Stimulated activated CD4-positive, alpha-beta T cell treated with anti-CD3 and anti-CD28 coated beads, Interleukin-12 subunit alpha, Interleukin-12 subunit beta, amount 100 ng/mL, for 4 hours (primary cell): ENCODE measurements at regions not wholly inside any gene's neighbourhood (a gene's known extent, or its start where the extent isn't known, plus 50 kb on each side); places are given as distances from the start of the nearest gene placed in this dataset.
"Not testable (repeated sequence)": the region's sequence is repeated elsewhere in the genome, so short reads cannot be mapped to it uniquely, and the experiment has no call there.

Source experiments
- DNase-seq: peaks from one replicate; pipeline ENCODE4 v3.0.0-alpha.2; 2020

DNA sequence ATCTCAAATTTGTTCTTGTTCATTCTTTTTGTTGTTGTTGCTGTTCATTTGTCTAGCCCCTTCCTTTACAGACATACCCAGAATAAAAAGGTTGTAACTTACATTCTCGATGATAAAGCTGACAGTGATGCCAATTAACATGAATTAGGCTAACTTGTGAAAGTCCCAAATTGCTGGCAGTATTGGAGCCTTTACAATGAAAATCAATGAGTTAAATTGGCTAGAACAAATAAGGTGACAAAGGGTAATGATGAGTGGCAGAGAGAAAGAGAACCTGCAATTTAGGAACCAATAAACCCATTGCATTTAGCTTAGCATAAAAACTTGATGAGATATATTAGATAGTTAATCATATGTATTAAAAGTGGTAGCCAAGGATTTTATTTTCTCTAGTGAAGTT, 521.0 kb downstream of the ADCYAP1 start:
- no peak for DNase-seq

DNA sequence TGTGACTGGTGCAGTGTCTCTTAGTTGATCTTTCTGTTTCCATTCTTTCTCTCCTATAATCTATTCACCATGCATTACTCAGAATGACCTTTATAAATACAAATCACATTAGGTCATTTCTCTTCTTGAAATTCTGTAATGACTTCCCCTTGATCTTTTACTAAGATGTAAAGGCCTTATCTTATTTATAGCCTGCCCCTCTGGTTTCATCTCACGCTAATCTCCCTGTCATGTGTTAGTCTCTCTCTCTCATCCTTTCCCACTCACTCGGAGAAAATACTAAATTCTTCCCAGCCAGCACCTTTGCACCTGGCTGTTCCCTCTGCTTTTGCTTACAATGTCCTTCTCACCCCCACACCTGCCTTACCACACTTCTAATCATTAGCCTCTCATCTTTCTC, 530.8 kb downstream of the ADCYAP1 start:
- DNase-seq: no peak

DNA sequence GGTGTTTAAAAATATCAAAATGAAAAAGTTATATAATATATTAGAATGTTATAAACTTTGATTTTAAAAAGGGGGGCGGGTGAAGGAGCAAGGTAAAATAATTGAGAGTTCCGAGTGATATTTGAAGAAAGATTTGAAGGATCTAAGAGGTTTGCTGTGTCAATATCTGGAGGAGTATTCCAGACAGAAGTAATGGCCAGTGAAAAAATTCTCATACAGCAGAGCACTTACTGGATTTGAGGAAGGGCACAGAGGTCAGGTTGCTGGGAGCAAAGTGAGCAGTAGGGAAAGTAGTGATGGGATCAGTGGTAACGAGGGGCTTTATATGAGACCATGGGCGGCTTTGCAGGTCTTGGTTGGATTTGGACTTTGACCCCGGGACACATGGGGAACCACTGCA, 531.5 kb downstream of the ADCYAP1 start:
- no peak for DNase-seq

DNA sequence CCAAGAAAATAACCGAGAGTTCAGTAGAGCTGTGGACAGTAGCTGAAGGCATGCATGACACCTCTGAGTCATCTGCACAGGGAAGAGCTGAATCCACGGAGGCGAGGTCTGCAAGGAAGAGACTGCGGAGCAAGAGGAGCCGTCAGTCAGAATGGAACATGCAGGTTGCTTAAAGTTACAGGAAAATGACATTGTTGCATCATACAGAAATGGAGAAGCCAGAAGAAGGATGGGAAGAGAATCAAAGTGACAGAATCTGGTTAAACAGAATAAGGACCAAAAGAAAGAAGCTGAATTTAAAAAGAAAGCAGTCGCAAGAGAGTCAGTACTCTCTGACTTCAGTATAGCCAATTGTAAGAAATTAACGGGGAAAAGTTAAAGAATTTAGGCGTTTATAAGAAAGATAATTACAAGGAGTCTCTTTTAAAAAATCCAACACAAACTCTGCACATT, 533.8 kb downstream of the ADCYAP1 start:
- no peak for DNase-seq

DNA sequence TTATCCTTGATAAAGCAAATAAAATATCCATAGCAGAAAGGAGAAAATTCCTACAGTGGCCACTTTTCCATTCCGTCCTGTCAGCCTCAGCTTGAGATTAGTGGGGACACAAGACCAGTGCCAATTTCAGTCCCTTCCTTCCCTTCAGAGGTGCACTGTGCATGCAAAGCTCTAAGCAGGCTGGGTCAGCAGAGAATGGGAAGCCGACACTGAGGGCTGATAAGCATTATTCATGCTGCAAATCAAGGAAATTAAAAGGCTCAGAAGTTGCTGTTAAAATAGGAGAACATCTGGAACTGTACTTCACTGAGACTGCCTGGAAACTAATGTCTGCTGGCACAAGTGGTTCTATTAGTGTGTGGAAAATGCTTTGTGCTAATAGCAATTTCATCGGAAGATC, 534.3 kb downstream of the ADCYAP1 start:
- no peak for DNase-seq

DNA sequence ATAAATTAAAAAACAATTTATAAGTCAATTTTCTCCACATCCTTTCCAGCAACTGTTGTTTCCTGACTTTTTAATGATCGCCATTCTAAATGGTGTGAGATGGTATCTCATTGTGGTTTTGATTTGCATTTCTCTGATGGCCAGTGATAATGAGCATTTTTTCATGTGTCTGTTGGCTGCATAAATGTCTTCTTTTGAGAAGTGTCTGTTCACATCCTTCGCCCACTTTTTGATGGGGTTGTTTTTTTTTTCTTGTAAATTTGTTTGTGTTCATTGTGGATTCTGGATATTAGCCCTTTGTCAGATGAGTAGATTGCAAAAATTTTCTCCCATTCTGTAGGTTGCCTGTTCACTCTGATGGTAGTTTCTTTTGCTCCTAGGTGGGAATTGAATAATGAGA, 539.4 kb downstream of the ADCYAP1 start:
- not testable (repeated sequence) for DNase-seq

DNA sequence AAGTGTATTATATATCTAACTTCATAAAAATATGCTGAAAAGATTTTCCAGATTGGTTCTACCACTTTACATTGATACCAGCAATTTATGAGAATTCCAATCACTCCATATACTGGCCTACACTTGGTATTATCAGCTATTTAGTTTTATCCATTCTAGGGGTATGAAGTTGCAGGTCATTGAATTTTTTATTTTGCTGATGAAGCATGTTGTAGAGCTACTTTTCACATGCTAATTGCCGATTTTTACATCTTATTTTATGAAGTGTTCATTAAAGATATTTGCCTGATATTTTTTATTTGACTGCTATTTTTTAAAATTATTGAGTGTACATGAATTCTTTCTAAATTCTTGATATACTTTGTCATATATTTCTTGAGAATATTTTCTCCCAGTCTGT, 542.1 kb downstream of the ADCYAP1 start:
- no peak for DNase-seq

DNA sequence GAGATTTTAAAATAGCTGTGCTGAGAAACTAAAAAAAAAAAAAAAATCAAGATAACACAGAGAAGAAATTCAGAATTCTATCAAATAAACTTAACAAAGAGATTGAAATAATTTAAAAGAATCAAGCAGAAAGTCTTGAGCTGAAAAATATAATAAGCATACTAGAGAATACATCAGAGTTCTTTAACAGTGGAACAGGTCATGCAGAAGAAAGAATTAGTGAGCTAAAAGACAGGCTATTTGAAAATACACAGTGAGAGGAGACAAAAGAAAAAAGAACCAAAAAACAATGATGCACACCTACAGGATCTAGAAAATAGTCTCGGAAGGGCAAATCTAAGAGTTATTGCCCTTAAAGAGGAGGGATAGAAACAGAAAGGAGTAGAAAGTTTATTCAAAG, 548.1 kb downstream of the ADCYAP1 start:
- no peak for DNase-seq

DNA sequence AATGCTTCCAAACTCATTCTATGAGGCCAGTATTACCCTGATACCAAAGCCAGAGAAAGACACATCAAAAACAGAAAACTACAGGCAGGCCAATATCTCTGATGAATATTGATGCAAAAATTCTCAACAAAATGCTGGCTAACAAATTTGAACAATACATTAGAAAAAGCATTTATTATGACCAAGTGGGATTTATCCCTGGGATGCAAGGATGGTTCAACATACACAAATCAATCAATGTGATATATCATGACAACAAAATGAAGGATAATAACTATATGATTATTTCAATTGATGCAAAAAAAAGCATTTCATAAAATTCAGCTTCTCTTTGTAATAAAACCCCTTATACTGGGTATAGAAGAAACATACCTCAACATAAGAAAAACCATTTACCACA, 550.9 kb downstream of the ADCYAP1 start:
- DNase-seq: no peak

DNA sequence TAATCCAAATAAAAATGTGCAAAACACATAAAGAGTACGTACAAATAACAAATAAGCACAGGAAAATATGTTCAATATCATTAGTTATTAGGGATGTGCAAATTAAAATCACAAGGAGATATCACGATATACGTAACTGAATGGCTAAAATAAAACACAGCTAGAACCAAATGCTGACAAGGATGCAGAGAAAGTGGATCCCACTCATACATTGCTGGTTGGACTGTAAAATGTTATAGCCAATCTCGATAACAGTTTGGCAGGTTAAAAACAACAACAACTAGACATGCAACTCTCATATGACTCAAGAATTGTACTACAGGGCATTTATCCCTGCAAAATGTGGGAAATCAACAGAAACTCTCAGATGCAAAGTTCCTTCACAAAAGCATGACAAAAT, 553.9 kb downstream of the ADCYAP1 start:
- DNase-seq: no peak

DNA sequence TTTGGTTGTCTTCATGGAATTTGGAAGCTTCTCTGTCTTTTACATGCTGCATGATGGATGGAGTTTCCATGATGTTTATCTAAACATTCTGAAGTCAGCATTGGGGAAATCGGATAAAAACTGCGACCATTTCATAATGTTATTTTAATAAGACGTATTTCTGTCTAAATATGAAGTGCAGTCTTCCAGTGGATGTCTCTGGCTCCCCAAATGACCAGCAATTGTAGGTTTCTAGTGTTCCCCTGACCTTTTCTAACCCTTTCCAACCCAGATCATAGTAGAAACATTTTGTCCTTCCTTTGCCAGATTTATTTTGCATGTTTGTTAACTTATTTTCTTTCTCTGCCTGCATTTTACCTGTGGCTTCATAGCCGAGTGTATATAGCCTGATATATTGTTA, 559.3 kb downstream of the ADCYAP1 start:
- DNase-seq: no peak

DNA sequence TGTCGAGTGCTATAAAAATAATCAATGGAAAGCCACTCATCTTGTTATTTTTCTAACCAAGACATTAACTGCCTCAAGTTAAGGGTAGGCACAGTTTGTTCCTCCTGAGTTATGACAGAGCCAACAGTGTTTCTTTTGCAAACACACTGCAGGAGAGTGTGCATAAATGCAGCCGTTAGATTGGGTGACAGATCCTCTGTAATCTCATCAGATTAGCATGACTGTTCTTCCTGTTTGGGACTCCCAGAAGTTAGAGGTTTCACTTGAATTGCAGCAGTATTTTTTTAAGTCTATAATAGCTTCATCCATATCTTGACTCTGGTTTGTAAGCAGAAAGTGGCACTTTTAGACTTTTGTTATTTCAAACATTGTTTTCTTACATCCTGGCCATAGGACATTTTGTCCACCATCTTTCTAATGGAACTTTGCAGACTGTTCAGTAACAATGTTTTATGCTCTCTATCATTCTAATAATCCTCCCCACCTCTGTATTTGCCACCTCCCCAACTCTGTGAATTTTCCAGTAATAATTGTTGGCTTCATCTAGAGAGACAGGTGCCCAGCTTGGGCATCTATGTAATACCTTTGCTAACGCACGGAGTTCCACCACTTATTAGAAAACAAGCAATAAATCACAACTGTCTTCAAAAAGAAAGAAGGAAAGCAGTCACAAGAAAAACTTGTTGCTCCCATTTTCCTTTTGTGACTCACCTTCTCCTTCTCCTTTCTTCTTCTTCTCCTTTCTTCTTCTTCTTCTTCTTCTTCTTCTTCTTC, 560.0 kb downstream of the ADCYAP1 start:
- no peak for DNase-seq

DNA sequence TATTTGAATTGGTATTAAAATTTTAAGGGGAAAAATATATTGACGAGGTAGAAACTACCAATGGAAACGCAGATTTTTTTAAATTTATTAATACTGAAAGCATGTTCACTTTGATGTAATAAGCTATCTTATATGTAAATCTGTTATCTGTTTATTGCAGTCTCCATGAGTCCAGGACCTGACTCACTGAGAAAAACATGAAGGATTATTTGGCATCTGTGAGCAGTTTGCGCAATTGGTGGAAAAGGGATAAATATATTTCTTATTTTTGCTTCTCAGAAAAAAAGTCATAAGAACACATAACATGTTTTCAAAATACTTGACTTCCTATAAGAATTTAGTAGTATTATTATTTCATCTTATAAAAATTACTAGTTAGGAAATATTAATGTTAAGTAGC, 561.4 kb downstream of the ADCYAP1 start:
- DNase-seq: no peak

DNA sequence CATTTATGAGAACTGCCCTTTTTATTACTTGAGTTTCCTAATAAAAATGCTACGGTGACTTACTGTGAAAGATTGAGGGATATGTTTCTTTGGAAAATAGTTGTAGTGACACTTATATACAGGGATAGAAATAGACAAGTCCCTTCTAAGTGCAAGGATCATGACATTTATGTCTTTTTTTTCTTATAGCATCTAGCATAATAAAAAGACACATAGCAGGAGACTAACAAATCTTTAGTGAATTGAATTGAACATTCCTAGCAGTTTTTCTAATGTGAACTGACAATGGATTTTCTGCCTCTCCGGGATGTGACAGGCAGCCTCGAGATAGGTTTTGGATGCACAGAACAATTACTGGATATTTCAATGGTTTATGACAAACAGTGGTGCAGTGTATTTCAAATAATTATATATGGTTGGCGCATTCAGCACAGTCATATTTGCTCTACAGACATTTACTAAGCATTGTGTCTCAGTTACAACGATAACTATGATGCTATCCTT, 562.8 kb downstream of the ADCYAP1 start:
- no peak for DNase-seq

DNA sequence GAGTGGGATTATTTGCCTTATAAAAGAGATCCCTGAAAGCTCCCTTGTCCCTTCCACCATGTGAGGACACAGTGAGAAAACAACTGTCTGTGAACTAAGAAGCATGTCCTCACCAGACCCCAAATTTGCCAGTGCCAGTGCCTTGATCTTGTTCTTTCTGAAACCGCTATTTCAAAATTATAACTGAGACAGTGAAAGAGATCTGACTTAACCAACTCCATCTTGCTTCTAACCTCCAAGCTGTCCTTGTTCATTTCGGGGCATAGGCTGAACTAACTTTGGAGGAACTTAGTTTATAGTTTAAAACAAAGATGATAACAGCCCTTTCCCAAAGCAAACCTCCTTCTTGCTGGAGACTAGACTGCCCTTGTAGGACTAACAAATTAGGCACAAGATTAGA, 563.9 kb downstream of the ADCYAP1 start:
- no peak for DNase-seq

DNA sequence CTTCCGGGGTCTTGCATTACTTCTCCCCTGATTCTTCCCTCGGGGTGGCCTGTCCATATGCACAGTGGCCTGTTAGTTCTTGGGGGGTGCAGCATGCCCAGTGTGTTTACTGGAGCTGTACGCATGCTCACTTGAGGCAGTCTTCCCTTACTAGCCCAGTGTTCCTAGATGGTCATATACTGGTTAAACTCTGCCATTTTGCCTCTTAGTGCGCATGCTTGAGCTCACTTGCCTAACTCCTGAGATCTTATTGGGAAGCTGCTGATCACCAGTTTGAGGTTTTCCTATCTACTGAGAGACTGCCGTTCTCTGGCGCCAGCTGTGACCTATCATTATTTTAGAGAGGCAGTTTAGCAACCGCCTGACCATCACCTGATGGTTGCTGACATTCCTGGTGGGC, 571.2 kb downstream of the ADCYAP1 start:
- DNase-seq: no peak

DNA sequence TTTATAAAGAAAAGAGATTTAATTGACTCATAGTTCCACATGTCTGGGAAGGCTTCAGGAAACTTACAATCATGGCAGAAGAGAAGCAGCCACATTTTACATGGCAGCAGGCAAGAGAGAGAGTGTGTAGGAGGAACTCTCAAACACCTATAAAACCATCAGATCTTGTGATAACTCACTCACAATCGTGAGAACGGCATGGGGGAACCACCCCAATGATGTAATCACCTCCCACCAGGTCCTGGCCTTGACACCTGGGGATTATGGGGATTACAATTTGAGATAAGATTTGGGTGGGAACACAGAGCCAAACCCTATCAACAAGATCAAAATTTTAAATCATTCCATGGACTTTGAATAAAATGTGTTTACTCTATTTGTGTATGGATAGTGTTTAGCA, 575.6 kb downstream of the ADCYAP1 start:
- DNase-seq: no peak

DNA sequence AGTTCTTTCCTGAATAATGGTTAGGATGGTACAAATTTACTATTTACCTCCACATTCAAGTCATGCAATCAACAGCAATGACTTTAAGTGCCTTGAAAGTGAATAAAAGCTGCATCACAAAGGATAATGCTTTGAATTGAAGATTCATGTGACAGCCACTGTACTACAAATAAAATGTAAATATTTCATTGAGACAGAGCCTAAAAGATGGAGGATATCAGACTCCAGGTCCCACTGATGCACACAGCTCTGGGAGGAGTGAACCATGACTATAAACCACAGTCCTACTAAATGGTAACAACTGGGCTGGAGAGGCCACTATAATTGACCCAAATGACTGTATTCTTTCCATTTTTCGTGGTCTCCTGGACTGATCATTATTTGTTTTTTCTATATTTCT, 576.9 kb downstream of the ADCYAP1 start:
- DNase-seq: no peak

DNA sequence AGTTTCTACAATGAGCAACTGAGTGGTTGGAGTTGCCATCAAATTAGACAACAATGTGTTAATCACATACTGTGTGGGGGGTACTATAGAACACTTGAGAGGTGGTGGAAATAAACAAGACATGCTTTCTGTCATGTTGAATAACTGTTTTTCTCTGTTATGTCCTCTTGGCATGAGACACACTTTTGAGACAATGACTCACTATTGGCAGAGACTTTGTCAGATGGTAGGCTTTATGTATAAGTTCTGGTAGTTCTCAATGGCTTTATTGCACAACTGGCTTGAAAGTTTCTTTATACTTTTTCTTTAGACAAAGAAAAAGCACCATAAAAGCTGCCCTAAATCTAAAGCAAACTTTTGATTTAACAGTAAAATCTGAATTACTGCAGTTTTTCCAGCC, 578.7 kb downstream of the ADCYAP1 start:
- DNase-seq: no peak

DNA sequence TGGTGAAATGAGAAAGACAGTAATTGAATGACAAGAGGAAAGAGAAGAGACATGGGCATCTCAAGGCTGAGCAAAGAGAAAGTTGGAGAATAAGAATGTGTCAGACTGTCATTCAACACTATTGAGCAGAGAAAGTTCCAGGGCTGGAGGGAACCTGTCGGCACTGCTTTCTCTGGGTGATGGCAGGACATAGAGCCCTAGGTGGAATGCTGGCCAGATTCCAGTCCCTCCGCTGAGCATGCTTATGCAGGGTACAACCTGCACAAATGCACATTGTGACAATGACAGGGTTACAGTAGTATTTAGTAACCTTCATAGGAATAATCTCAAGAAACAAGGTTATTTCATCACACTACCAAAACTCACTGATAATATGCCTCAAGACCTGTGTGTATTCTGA, 582.8 kb downstream of the ADCYAP1 start:
- DNase-seq: no peak

DNA sequence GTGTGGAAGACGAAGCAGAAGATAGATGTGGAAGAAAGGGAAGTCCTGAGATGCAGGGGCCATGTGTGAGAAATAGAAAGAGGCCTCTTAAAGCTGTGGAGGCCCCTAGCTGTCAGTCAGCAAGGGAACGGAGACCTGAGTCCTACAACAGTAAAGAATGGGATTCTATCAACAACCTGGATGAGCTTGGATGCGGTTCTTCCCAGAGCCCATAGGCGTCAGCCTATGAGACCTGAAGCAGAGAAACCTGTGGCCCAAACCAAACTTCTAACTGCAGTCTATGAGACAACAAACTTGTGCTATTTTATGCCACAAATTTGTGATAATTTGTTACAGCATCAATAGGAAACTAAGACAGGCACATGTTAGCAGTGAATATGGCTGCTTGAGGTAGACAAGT, 583.7 kb downstream of the ADCYAP1 start:
- no peak for DNase-seq

DNA sequence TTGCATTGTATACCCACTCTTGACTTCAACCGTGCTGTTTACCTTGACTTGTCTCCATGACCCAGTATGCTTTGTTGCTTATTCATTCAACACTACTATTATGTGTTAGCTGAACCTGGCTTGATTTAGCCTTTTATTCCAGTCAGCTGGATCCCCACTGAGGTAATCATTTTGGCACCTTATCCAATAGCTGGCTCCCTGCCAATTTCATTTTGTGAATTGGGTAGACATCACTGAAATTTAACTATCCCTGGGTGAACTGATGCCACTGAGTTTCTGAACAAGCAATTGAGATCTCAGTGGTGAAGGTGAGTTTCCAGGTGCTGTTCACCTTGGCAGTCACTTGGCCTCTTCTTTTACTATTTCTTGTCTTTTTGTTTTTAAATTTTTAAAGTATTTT, 584.3 kb downstream of the ADCYAP1 start:
- no peak for DNase-seq

DNA sequence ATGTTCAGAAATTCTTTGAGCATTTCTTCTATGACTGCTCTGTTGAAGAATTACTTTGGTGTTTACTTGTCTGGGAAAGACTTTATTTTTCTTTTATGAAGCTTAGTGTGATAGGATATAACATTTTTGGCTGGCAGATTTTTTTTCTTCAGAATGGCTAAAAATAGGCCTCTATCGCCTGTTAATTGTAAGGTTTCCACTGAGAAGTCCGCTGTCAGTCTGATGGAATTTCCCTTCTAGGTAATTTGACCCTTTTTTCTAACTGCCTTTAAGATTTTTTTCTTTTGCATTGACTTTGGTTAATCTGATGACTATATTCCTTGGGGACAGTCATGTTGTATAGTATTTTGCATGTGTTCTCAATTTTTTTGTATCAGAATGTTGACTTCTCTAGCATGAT, 590.7 kb downstream of the ADCYAP1 start:
- DNase-seq: no peak

DNA sequence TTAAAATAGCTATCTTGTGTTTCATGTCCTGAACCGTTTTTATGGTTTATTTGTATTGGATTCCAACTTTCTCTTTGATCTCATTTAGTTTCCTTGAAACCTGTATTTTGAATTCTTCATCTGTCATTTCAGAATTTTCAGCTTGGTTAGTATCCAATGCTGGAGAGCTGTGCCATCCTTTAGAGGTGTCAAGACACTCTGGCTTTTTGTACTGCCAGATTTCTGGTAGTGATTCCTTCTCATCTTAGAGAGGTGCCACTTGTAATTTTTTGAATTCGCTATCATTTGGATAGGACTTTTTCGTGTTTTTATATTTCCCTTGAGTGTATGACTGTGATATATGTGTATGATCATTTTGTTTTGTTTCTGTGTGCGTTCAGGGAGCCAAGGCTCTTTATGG, 591.4 kb downstream of the ADCYAP1 start:
- DNase-seq: no peak

DNA sequence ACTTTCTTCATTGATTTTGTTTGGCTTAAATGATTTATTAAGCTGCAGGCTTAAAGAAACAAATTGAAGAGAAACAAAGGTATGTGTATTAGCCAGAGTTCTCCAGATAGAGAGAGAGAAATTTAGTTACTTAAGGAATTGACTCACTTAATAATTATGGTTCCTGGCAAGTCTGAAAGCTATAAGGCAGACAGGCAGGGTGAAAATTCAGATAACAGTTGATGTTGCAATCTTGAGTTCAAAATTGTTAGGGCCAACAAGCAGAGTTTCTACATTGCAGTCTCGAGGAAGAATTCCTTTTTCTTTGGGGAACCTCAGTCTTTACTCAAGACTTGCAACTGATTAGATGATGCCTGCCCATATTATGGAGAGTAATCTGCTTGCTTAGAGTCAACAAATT, 593.5 kb downstream of the ADCYAP1 start:
- no peak for DNase-seq
